ENCODE measurements at regions not wholly inside any gene's neighbourhood (a gene's known extent, or its start where the extent isn't known, plus 50 kb on each side); places are given as distances from the start of the nearest gene placed in this dataset.

GRCh38 chr14:82755476-82755875 lies 1221.8 kb upstream of the SEL1L start:
- H3K4me3 ChIP-seq (ENCODE audit: control insufficient read depth, low read depth, low read length) = no peak overlapping the region
- TF ChIP-seq, protein P1, sequence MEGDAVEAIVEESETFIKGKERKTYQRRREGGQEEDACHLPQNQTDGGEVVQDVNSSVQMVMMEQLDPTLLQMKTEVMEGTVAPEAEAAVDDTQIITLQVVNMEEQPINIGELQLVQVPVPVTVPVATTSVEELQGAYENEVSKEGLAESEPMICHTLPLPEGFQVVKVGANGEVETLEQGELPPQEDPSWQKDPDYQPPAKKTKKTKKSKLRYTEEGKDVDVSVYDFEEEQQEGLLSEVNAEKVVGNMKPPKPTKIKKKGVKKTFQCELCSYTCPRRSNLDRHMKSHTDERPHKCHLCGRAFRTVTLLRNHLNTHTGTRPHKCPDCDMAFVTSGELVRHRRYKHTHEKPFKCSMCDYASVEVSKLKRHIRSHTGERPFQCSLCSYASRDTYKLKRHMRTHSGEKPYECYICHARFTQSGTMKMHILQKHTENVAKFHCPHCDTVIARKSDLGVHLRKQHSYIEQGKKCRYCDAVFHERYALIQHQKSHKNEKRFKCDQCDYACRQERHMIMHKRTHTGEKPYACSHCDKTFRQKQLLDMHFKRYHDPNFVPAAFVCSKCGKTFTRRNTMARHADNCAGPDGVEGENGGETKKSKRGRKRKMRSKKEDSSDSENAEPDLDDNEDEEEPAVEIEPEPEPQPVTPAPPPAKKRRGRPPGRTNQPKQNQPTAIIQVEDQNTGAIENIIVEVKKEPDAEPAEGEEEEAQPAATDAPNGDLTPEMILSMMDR (IDR thresholded peaks at IDR 0.05; ENCODE audit: control insufficient read depth, insufficient read depth, low read depth, low read length, missing control alignments) = no peak
- no peak for DNase-seq (ENCODE audit: low read depth)

GRCh38 chr14:82755923-82756322 lies 1222.3 kb upstream of the SEL1L start:
- no peak for DNase-seq (ENCODE audit: low read depth)
- TF ChIP-seq, protein P1 (IDR thresholded peaks at IDR 0.05; ENCODE audit: control insufficient read depth, insufficient read depth, low read depth, low read length, missing control alignments) = no peak
- no peak overlapping the region for H3K4me3 ChIP-seq (ENCODE audit: control insufficient read depth, low read depth, low read length)

DNA sequence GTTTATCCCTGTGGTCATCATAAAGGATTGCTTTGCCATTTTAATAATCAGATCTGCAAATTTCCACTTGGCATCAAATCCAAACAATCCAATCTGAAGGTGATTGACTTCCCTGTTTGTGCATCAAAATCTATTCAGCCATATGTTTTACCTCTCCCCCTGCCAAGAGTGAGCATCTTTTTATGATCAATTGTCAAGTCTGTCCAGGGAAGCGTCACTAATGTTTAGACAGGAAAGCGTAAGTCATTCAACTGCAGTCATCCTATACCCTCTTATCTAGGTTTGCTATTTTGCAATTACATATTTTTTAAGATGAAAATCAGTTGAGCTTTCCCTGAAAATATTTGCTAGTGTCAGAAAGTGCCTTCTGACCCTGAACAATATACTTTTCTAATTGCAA lies 1224.1 kb upstream of the SEL1L start:
- TF ChIP-seq, protein P1 (IDR thresholded peaks at IDR 0.05; ENCODE audit: control insufficient read depth, insufficient read depth, low read depth, low read length, missing control alignments) = no peak

DNA sequence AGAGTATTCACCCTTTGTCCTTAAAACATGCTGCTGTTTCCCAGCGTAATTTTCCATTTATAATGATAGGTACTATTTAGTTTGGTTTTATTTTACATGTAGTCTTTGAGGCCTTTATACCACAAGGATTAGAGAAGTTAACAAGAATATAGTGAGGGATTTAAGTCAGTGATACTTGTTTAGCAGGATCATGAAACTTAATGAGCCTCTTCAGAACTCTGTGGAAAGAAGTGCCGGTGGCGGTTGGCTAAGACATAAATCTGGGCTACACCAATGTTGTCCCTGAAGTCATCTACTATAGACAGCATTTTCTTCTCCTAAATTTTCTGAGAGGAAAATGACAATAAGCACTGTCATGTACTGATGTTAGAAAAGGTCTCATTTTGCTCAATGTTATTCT lies 1226.0 kb upstream of the SEL1L start:
- TF ChIP-seq, protein P1 (IDR thresholded peaks at IDR 0.05; ENCODE audit: control insufficient read depth, insufficient read depth, low read depth, low read length, missing control alignments) = no peak

More for the DNA sequence above, 1224.1 kb upstream of the SEL1L start:
- DNase-seq (ENCODE audit: low read depth) = no peak
- no peak overlapping the region for H3K4me3 ChIP-seq (ENCODE audit: control insufficient read depth, low read depth, low read length)

DNA sequence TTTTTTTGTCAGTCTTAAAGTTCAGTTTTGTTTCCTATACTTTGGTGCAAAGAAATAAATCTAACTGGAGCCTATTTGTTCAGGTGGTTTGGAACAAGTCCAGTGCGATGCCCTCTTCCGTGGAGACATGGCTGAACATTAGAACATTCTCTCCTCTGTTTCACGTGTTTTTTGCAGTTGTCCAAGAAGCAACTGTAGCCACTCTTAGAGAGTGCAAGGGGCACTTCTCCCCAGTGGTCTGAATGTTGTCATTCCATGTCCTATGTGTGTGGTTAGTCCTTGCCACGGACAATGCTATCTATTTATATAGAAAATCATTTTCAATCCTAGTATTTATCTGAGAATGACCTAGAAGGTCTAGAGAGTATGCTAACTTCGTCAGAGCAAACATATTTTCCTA lies 1232.5 kb upstream of the SEL1L start:
- no peak for DNase-seq (ENCODE audit: low read depth)
- TF ChIP-seq, protein P1 (IDR thresholded peaks at IDR 0.05; ENCODE audit: control insufficient read depth, insufficient read depth, low read depth, low read length, missing control alignments) = no peak
- no peak overlapping the region for H3K4me3 ChIP-seq (ENCODE audit: control insufficient read depth, low read depth, low read length)

More for the DNA sequence above, 1226.0 kb upstream of the SEL1L start:
- no peak overlapping the region for H3K4me3 ChIP-seq (ENCODE audit: control insufficient read depth, low read depth, low read length)
- no peak for DNase-seq (ENCODE audit: low read depth)

GRCh38 chr14:82766996-82767395 lies 1233.3 kb upstream of the SEL1L start:
- TF ChIP-seq, protein P1 (IDR thresholded peaks at IDR 0.05; ENCODE audit: control insufficient read depth, insufficient read depth, low read depth, low read length, missing control alignments) = no peak
- DNase-seq (ENCODE audit: low read depth) = no peak
- no peak overlapping the region for H3K4me3 ChIP-seq (ENCODE audit: control insufficient read depth, low read depth, low read length)

- TF ChIP-seq, protein P1 (IDR thresholded peaks at IDR 0.05; ENCODE audit: control insufficient read depth, insufficient read depth, low read depth, low read length, missing control alignments) = no peak
Observed at GRCh38 chr14:82776958-82777357, 1243.3 kb upstream of the SEL1L start.

More at GRCh38 chr14:82776958-82777357, 1243.3 kb upstream of the SEL1L start:
- no peak for DNase-seq (ENCODE audit: low read depth)
- no peak overlapping the region for H3K4me3 ChIP-seq (ENCODE audit: control insufficient read depth, low read depth, low read length)
